ENCODE measurements at regions not wholly inside any gene's neighbourhood (a gene's known extent, or its start where the extent isn't known, plus 50 kb on each side); places are given as distances from the start of the nearest gene placed in this dataset.

- H3K36me3 ChIP-seq (ENCODE audit: control insufficient read depth, insufficient read depth, low read length): no peaks in the 10 kb centered on the region
- H3K4me3 ChIP-seq: no peak overlapping the region
- ATAC-seq (no peak), FAIRE-seq (no peak), DNase-seq (ENCODE audit: extremely low read depth in 1 of 4, low spot score in 3 of 4) (no peak)
- no peak overlapping the region for H3K4me2 ChIP-seq (ENCODE audit: insufficient read depth, low read length)
- no peaks in the 10 kb centered on the region for H3K9me3 ChIP-seq (replicated peaks; ENCODE audit: control insufficient read depth, insufficient read depth, low read depth, low read length)
- ChIA-PET POLR2A (interaction anchor here (0.7 to 1.2 kb wide), 3 partner anchors 10 to 566 kb away, joined by 3 read pairs; no protein-coding TSS in a partner anchor), CTCF (ENCODE audit: low intra/inter-chr PET ratio) (no interaction called here)
- peaks cover 4% of the 10 kb centered on the region for H3K9me1 ChIP-seq (ENCODE audit: control insufficient read depth, insufficient read depth, low read length)
- H3K79me2 ChIP-seq (ENCODE audit: control insufficient read depth, insufficient read depth, low read length): no peaks in the 10 kb centered on the region
- peaks cover 16 to 53% of the 10 kb centered on the region in 2 experiments; a peak in 4 of 5 replicates for H3K27me3 ChIP-seq (ENCODE audit: control insufficient read depth in 2 of 2, insufficient read depth in 2 of 2, low read length in 2 of 2)
- no peak overlapping the region for H3K27ac ChIP-seq (ENCODE audit: extremely low read depth, low read depth, low read length)
- H2AFZ ChIP-seq (ENCODE audit: low read depth, low read length): no peak overlapping the region
- in situ Hi-C loops (cut with MboI) (no loop called here), intact Hi-C loops (cut with micrococcal nuclease) (no loop called here)
- no peak overlapping the region for H3K9ac ChIP-seq (ENCODE audit: insufficient read depth in 1 of 2, low read depth in 2 of 2, low read length in 2 of 2)
- BruUV-seq (replicated peaks): no TSS peak
- H3K4me1 ChIP-seq (replicated peaks in 1 of 2; ENCODE audit: control insufficient read depth in 2 of 2, insufficient read depth in 2 of 2, low read length in 2 of 2): peaks cover 10 to 29% of the 10 kb centered on the region in 2 experiments
- 0% methylated on average over 2 of the region's 2 CpGs for WGBS (ENCODE audit: insufficient coverage, low coverage, missing lambda C conversion rate)
- peaks cover 33% of the 10 kb centered on the region for H4K20me1 ChIP-seq (replicated peaks; ENCODE audit: control insufficient read depth, insufficient read depth, low read length)
- no peak for TF ChIP-seq ZNF436 (CRISPR knock-in tag; IDR thresholded peaks at IDR 0.05)
- TF ChIP-seq BCL6 (CRISPR knock-in tag; IDR thresholded peaks at IDR 0.05): no peak
- TF ChIP-seq JUN (IDR thresholded peaks at IDR 0.05; ENCODE audit: borderline replicate concordance, low read depth, low read length): no peak
- TF ChIP-seq JUN (CRISPR knock-in tag; IDR thresholded peaks at IDR 0.05; ENCODE audit: borderline replicate concordance): no peak
- TF ChIP-seq NR2F6 (CRISPR knock-in tag; IDR thresholded peaks at IDR 0.05): no peak
- no peak for TF ChIP-seq DEAF1 (CRISPR knock-in tag; IDR thresholded peaks at IDR 0.05)
- no peak for TF ChIP-seq HLTF (IDR thresholded peaks at IDR 0.05)
- no peak for TF ChIP-seq TEAD2 (tag; IDR thresholded peaks at IDR 0.05)
- no peak for TF ChIP-seq SMARCC2 (IDR thresholded peaks at IDR 0.05; ENCODE audit: low read depth)
- TF ChIP-seq POLR2H (tag; IDR thresholded peaks at IDR 0.05; ENCODE audit: low read depth): no peak
- no peak for TF ChIP-seq PRMT5 (CRISPR knock-in tag; IDR thresholded peaks at IDR 0.05)
- TF ChIP-seq ZNF408 (CRISPR knock-in tag; IDR thresholded peaks at IDR 0.05; ENCODE audit: low read depth): no peak
- no peak for TF ChIP-seq ELF1 (tag; IDR thresholded peaks at IDR 0.05)
- TF ChIP-seq, protein P1, sequence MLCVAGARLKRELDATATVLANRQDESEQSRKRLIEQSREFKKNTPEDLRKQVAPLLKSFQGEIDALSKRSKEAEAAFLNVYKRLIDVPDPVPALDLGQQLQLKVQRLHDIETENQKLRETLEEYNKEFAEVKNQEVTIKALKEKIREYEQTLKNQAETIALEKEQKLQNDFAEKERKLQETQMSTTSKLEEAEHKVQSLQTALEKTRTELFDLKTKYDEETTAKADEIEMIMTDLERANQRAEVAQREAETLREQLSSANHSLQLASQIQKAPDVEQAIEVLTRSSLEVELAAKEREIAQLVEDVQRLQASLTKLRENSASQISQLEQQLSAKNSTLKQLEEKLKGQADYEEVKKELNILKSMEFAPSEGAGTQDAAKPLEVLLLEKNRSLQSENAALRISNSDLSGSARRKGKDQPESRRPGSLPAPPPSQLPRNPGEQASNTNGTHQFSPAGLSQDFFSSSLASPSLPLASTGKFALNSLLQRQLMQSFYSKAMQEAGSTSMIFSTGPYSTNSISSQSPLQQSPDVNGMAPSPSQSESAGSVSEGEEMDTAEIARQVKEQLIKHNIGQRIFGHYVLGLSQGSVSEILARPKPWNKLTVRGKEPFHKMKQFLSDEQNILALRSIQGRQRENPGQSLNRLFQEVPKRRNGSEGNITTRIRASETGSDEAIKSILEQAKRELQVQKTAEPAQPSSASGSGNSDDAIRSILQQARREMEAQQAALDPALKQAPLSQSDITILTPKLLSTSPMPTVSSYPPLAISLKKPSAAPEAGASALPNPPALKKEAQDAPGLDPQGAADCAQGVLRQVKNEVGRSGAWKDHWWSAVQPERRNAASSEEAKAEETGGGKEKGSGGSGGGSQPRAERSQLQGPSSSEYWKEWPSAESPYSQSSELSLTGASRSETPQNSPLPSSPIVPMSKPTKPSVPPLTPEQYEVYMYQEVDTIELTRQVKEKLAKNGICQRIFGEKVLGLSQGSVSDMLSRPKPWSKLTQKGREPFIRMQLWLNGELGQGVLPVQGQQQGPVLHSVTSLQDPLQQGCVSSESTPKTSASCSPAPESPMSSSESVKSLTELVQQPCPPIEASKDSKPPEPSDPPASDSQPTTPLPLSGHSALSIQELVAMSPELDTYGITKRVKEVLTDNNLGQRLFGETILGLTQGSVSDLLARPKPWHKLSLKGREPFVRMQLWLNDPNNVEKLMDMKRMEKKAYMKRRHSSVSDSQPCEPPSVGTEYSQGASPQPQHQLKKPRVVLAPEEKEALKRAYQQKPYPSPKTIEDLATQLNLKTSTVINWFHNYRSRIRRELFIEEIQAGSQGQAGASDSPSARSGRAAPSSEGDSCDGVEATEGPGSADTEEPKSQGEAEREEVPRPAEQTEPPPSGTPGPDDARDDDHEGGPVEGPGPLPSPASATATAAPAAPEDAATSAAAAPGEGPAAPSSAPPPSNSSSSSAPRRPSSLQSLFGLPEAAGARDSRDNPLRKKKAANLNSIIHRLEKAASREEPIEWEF (CRISPR knock-in tag; IDR thresholded peaks at IDR 0.05): no peak
- TF ChIP-seq MECOM (CRISPR knock-in tag; IDR thresholded peaks at IDR 0.05): no peak
- no peak for TF ChIP-seq ZNF512 (tag; IDR thresholded peaks at IDR 0.05)
Observed at GRCh38 chr1:18536356-18536755, 55.6 kb downstream of the KLHDC7A start.
